Neural cell (in vitro differentiated cells): ENCODE measurements at regions not wholly inside any gene's neighbourhood (a gene's known extent, or its start where the extent isn't known, plus 50 kb on each side); places are given as distances from the start of the nearest gene placed in this dataset.

Experiments
- H2AFZ ChIP-seq: fragments of 200-600, 300-800 bp; sonication (generic), shearing (Covaris generic); 2 replicates; pipeline ENCODE4 v1.6.0; 2014; ENCODE audit warnings: low read depth, mild to moderate bottlenecking, antibody characterized with exemption, low read length, moderate library complexity
- H3F3A ChIP-seq: fragments of 200-600 bp; shearing (Covaris generic); 2 replicates; pipeline ENCODE4 v1.6.1; 2016; ENCODE audit warnings: mild to moderate bottlenecking, moderate library complexity, mixed read lengths, antibody characterized with exemption, low read length; ENCODE audit not compliant: insufficient read depth, poor library complexity, severe bottlenecking
- H3K27ac ChIP-seq: fragments of 200-600, 300-800 bp; sonication (generic), shearing (Covaris generic); 2 replicates; pipeline ENCODE4 v1.5.1; 2014; ENCODE audit warnings: mild to moderate bottlenecking, low read length, moderate library complexity
- H3K27me3 ChIP-seq: fragments of 300-800, 200-600 bp; sonication (generic), shearing (Covaris generic); 2 replicates; pipeline ENCODE4 v1.6.0; 2014; ENCODE audit warnings: mild to moderate bottlenecking, low read depth, low read length, moderate library complexity; ENCODE audit not compliant: insufficient read depth
- H3K36me3 ChIP-seq: fragments of 300-800, 200-600 bp; sonication (generic), shearing (Covaris generic); 2 replicates; pipeline ENCODE4 v1.5.1; 2014; ENCODE audit warnings: mild to moderate bottlenecking, antibody characterized with exemption, low read length, moderate library complexity; ENCODE audit not compliant: insufficient read depth
- H3K4me2 ChIP-seq: fragments of 300-800, 200-600 bp; sonication (generic), shearing (Covaris generic); 2 replicates; pipeline ENCODE4 v1.6.0; 2014; ENCODE audit warnings: mild to moderate bottlenecking, low read length
- H3K4me3 ChIP-seq: fragments of 300-800, 200-600 bp; sonication (generic), shearing (Covaris generic); 2 replicates; pipeline ENCODE4 v1.5.1; 2014; ENCODE audit warnings: mild to moderate bottlenecking, low read length, moderate library complexity
- H3K79me2 ChIP-seq: fragments of 200-600 bp; shearing (Covaris generic); replicated peaks from 2 replicates; pipeline ENCODE4 v1.6.0; 2014; ENCODE audit warnings: mild to moderate bottlenecking, low read length, moderate library complexity; ENCODE audit not compliant: insufficient read depth
- H3K9ac ChIP-seq: fragments of 300-800, 200-600 bp; sonication (generic), shearing (Covaris generic); 2 replicates; pipeline ENCODE4 v1.6.1; 2016; ENCODE audit warnings: mild to moderate bottlenecking, low read length, mixed read lengths
- H3K9me2 ChIP-seq: fragments of 200-600 bp; shearing (Covaris generic); 2 replicates; pipeline ENCODE4 v1.6.1; 2016; ENCODE audit warnings: mild to moderate bottlenecking, low read length, mixed read lengths; ENCODE audit not compliant: insufficient read depth
- H3K9me3 ChIP-seq: fragments of 200-600, 300-800 bp; sonication (generic), shearing (Covaris generic); 2 replicates; pipeline ENCODE4 v1.6.1; 2016; ENCODE audit warnings: mild to moderate bottlenecking, mixed run types, low read length, moderate library complexity, mixed read lengths
- H4K20me1 ChIP-seq: fragments of 200-600 bp; shearing (Covaris generic); 2 replicates; pipeline ENCODE4 v1.6.1; 2016; ENCODE audit warnings: mild to moderate bottlenecking, mixed run types; ENCODE audit not compliant: insufficient read depth
- EP300 ChIP-seq: fragments of 450-650 bp; conservative IDR thresholded peaks from 2 replicates; pipeline ENCODE4 v1.6.1; 2014; ENCODE audit warnings: antibody characterized with exemption, mild to moderate bottlenecking, moderate library complexity; ENCODE audit not compliant: poor library complexity, severe bottlenecking
- EZH2 ChIP-seq: fragments of 200-600, 300-800 bp; shearing (Covaris generic), sonication (generic); IDR thresholded peaks from 2 replicates; pipeline ENCODE4 v1.6.1; 2014; ENCODE audit warnings: antibody characterized with exemption, low read length, borderline replicate concordance, mild to moderate bottlenecking; ENCODE audit not compliant: insufficient read depth, poor library complexity, severe bottlenecking
- MXI1 ChIP-seq: fragments of 450-650 bp; conservative IDR thresholded peaks from 2 replicates; pipeline ENCODE4 v1.6.1; 2014; ENCODE audit warnings: antibody characterized with exemption, mild to moderate bottlenecking; ENCODE audit not compliant: poor library complexity, severe bottlenecking
- POLR2AphosphoS5 ChIP-seq: IDR thresholded peaks from 2 replicates; pipeline ENCODE4 v1.6.1; 2012
- RAD21 ChIP-seq: fragments of 450-650 bp; conservative IDR thresholded peaks from 2 replicates; pipeline ENCODE4 v1.6.1; 2014; ENCODE audit warnings: antibody characterized with exemption, mild to moderate bottlenecking, moderate library complexity
- SMC3 ChIP-seq: fragments of 450-650 bp; conservative IDR thresholded peaks from 2 replicates; pipeline ENCODE4 v1.6.1; 2014; ENCODE audit warnings: antibody characterized with exemption, mild to moderate bottlenecking, moderate library complexity; ENCODE audit not compliant: poor library complexity
- TAF1 ChIP-seq: IDR thresholded peaks from 2 replicates; pipeline ENCODE4 v1.6.1; 2012; ENCODE audit warnings: low read depth
- TF ChIP-seq, protein P1 (sequence below): fragments of 450-650 bp; IDR thresholded peaks from 2 replicates; pipeline ENCODE4 v1.5.1; 2014; ENCODE audit warnings: antibody characterized with exemption, mild to moderate bottlenecking, moderate library complexity; ENCODE audit not compliant: poor library complexity, severe bottlenecking
- TF ChIP-seq, protein P2 (sequence below): IDR thresholded peaks from 2 replicates; pipeline ENCODE4 v1.6.1; 2012; ENCODE audit warnings: borderline replicate concordance

DNA sequence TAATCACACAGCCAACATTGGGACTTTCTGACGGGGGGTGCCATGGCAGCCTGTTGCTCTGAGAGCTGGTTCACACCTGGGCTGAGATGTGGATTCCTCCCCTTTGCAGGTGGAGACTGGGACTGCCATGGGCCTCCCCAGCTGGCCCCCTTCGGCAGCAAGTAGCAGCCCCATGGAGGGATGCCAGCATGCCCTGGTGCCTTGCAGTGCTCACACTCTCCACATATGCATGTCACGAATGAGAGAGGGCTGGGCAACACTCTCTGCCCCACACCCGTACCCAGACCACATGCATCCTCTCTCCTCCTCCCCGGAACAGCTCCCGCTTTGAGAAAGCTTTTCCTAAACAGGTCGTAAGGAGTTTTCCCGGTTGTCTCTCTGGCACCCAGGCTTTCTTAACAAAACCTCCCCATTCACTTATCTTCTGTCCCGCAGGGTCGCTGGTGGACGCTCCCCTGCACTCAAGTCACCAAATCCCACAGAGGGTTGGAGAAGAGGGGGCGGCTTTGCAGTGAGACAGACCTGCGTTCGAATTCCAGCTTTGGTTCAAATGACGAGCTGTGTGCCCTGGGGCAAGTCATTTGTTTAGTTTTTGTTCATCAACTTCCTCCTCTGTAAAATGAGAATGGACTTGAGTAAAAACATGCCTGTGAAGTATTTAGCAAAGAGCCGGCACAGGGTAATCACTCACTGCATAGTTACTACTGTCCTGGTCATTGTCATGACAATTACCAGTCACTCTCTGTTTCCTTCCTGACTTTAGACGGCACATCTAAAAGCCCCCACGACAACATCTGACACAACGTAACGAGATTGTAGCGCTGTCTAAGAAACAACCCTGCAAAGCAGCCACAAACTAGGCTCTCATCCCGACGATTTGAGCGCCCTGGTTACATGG, 231.3 kb upstream of the B3GAT1 start:
- H3K27me3 ChIP-seq = no peaks in the 10 kb centered on the region
- H2AFZ ChIP-seq = no peak overlapping the region
- no peak overlapping the region for H3K4me2 ChIP-seq
- no peaks in the 10 kb centered on the region for H3F3A ChIP-seq
- TF ChIP-seq, protein P1, sequence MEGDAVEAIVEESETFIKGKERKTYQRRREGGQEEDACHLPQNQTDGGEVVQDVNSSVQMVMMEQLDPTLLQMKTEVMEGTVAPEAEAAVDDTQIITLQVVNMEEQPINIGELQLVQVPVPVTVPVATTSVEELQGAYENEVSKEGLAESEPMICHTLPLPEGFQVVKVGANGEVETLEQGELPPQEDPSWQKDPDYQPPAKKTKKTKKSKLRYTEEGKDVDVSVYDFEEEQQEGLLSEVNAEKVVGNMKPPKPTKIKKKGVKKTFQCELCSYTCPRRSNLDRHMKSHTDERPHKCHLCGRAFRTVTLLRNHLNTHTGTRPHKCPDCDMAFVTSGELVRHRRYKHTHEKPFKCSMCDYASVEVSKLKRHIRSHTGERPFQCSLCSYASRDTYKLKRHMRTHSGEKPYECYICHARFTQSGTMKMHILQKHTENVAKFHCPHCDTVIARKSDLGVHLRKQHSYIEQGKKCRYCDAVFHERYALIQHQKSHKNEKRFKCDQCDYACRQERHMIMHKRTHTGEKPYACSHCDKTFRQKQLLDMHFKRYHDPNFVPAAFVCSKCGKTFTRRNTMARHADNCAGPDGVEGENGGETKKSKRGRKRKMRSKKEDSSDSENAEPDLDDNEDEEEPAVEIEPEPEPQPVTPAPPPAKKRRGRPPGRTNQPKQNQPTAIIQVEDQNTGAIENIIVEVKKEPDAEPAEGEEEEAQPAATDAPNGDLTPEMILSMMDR = no peak
- TF ChIP-seq RAD21 (no peak), POLR2AphosphoS5 (no peak), SMC3 (no peak), MXI1 (no peak), EP300 (no peak), EZH2 (no peak), TAF1 (no peak)
- TF ChIP-seq, protein P2, sequence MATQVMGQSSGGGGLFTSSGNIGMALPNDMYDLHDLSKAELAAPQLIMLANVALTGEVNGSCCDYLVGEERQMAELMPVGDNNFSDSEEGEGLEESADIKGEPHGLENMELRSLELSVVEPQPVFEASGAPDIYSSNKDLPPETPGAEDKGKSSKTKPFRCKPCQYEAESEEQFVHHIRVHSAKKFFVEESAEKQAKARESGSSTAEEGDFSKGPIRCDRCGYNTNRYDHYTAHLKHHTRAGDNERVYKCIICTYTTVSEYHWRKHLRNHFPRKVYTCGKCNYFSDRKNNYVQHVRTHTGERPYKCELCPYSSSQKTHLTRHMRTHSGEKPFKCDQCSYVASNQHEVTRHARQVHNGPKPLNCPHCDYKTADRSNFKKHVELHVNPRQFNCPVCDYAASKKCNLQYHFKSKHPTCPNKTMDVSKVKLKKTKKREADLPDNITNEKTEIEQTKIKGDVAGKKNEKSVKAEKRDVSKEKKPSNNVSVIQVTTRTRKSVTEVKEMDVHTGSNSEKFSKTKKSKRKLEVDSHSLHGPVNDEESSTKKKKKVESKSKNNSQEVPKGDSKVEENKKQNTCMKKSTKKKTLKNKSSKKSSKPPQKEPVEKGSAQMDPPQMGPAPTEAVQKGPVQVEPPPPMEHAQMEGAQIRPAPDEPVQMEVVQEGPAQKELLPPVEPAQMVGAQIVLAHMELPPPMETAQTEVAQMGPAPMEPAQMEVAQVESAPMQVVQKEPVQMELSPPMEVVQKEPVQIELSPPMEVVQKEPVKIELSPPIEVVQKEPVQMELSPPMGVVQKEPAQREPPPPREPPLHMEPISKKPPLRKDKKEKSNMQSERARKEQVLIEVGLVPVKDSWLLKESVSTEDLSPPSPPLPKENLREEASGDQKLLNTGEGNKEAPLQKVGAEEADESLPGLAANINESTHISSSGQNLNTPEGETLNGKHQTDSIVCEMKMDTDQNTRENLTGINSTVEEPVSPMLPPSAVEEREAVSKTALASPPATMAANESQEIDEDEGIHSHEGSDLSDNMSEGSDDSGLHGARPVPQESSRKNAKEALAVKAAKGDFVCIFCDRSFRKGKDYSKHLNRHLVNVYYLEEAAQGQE = no peak
- H4K20me1 ChIP-seq = no peaks in the 10 kb centered on the region
- no peak overlapping the region for H3K9ac ChIP-seq
- H3K9me2 ChIP-seq = no peaks in the 10 kb centered on the region
- H3K36me3 ChIP-seq = no peaks in the 10 kb centered on the region
- no peak overlapping the region for H3K4me3 ChIP-seq
- no peak overlapping the region for H3K27ac ChIP-seq
- no peaks in the 10 kb centered on the region for H3K9me3 ChIP-seq
- no peaks in the 10 kb centered on the region for H3K79me2 ChIP-seq

DNA sequence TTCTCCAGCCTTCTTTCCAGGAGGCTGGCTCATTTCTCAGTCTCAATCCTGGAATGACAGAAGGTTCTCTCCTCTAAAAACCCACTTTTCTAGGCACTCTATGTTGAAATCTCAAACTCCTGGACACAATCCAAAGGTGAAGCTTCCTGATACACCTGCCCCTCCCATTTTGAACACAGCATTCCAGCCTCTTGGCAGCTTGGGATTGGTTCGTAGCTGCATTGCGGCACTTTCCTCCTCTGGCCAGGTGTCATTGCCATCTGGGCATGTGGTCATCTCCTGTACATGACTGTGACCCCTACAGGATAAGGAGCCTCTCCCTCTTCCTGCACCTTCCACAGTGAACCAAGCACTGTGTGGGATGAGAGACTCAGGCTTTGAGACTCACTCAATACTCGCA, 230.2 kb upstream of the B3GAT1 start:
- H2AFZ ChIP-seq = no peak overlapping the region
- H3K9me2 ChIP-seq = no peaks in the 10 kb centered on the region

More for the DNA sequence above, 230.2 kb upstream of the B3GAT1 start:
- Histone ChIP-seq H3F3A (no peaks in the 10 kb centered on the region), H3K27ac (no peak overlapping the region), H4K20me1 (no peaks in the 10 kb centered on the region), H3K9ac (no peak overlapping the region), H3K79me2 (no peaks in the 10 kb centered on the region), H3K27me3 (no peaks in the 10 kb centered on the region), H3K4me3 (no peak overlapping the region), H3K36me3 (no peaks in the 10 kb centered on the region), H3K4me2 (no peak overlapping the region), H3K9me3 (no peaks in the 10 kb centered on the region)
- TF ChIP-seq POLR2AphosphoS5 = no peak
- TF ChIP-seq EZH2 = no peak
- TF ChIP-seq, protein P2 = no peak
- TF ChIP-seq MXI1 = no peak
- TF ChIP-seq RAD21 = no peak
- TF ChIP-seq, protein P1 = no peak
- no peak for TF ChIP-seq TAF1
- TF ChIP-seq EP300 = no peak
